Left lung (tissue), 4 donors: ENCODE measurements at regions not wholly inside any gene's neighbourhood (a gene's known extent, or its start where the extent isn't known, plus 50 kb on each side); places are given as distances from the start of the nearest gene placed in this dataset.

ENCODE experiments used
- ATAC-seq: fragments of 200-7000 bp; cut with Tn5 transposase; one replicate; pipeline ENCODE4 v1.9.1; 2020; ENCODE audit warnings: moderate library complexity
- DNase-seq, 4 donors: peaks; one replicate each; pipeline ENCODE4 v3.0.0-alpha.2; 2013 to 2020
- H3K27ac ChIP-seq, 2 donors: fragments of 200-600 bp; sonication (generic) in 1 of 2; one replicate each; pipeline versions ENCODE4 v1.5.0 to v1.8.0; 2020 to 2021
- H3K27me3 ChIP-seq, 2 donors: fragments of 200-600 bp; sonication (generic) in 1 of 2; one replicate each; pipeline versions ENCODE4 v1.5.0 to v1.8.0; 2020 to 2021
- H3K36me3 ChIP-seq, 2 donors: fragments of 200-600 bp; sonication (generic) in 1 of 2; one replicate each; pipeline versions ENCODE4 v1.5.0 to v1.8.0; 2020 to 2021
- H3K4me1 ChIP-seq, 2 donors: fragments of 200-600 bp; one replicate each; pipeline ENCODE4 v1.8.0; 2021
- H3K4me3 ChIP-seq, 2 donors: fragments of 200-600 bp; sonication (generic) in 1 of 2; one replicate each; pipeline versions ENCODE4 v1.5.0 to v1.8.0; 2020 to 2021; ENCODE audit warnings: mild to moderate bottlenecking in 1 of 2
- H3K9me3 ChIP-seq, 2 donors: fragments of 200-600 bp; sonication (generic) in 1 of 2; one replicate each; pipeline versions ENCODE4 v1.5.0 to v1.8.0; 2020 to 2021
- intact Hi-C, 2 donors: fragments of 100-400 bp; cut with DNase I; formaldehyde crosslinking; loops; one replicate each; pipeline versions ENCODE4 v1.11.2 to v1.14.2; 2022
- TF ChIP-seq, protein P1 (sequence below), 2 donors: fragments of 200-600 bp; sonication (generic) in 1 of 2; IDR thresholded peaks; one replicate each; pipeline versions ENCODE4 v1.5.0 to v1.8.0; 2021; ENCODE audit warnings: antibody characterized with exemption in 2 of 2
- donor health status: DM: no; HTN: yes; CAD: no.
- donor health status: DM: no; HTN: no; CAD: no.

DNA sequence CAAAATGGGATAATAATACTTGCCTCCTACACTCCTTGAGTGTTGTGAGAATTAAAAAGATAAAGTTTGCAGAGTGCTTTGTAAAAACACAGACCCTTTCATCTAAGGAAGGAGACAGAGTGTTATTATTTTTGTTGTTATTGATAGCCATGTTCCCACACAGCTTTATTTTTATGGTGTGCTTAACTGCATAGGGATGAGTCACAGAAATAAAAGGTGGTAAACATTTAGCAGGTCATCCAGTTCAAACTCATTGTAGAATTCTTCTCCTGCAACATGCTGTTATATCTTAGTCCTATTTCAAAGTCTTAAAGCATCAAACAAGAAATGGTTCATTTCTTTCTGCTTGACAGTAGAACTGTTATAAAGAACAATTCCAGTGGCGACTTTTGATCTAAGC is 367.5 kb upstream of the ACTBL2 start:
- Histone ChIP-seq H3K36me3 (no peaks in the 10 kb centered on the region), H3K4me3 (no peak overlapping the region), H3K9me3 (no peaks in the 10 kb centered on the region), H3K27ac (no peak overlapping the region), H3K4me1 (peaks cover 0 to under 1% of the 10 kb centered on the region in 2 donors), H3K27me3 (no peaks in the 10 kb centered on the region)
- ATAC-seq: no peak
- no peak for DNase-seq
- TF ChIP-seq, protein P1, sequence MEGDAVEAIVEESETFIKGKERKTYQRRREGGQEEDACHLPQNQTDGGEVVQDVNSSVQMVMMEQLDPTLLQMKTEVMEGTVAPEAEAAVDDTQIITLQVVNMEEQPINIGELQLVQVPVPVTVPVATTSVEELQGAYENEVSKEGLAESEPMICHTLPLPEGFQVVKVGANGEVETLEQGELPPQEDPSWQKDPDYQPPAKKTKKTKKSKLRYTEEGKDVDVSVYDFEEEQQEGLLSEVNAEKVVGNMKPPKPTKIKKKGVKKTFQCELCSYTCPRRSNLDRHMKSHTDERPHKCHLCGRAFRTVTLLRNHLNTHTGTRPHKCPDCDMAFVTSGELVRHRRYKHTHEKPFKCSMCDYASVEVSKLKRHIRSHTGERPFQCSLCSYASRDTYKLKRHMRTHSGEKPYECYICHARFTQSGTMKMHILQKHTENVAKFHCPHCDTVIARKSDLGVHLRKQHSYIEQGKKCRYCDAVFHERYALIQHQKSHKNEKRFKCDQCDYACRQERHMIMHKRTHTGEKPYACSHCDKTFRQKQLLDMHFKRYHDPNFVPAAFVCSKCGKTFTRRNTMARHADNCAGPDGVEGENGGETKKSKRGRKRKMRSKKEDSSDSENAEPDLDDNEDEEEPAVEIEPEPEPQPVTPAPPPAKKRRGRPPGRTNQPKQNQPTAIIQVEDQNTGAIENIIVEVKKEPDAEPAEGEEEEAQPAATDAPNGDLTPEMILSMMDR (IDR thresholded peaks at IDR 0.05): no peak
- intact Hi-C loops: no loop called here

DNA sequence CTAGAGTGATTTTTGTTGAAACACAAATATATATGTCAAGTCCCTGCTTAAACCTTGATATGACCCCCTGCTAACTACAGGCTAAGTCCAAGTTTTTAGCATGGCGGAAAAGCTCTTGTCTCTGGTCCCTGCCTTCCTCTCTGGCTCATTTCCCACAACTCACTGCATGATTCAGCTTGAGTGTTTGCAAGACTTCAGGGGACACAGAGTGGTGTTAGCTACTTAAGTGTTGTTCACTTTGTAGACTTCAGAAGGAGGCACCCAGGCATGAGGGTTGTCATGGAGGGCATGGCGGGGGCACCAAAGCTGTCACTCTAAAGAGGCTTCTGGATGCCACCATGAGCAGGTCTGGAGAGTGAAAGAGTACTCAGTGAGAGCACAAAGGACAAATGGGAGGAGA is 362.4 kb upstream of the ACTBL2 start:
- H3K4me1 ChIP-seq: peaks cover 3 to 12% of the 10 kb centered on the region in 2 donors
- intact Hi-C loops: no loop called here
- H3K27ac ChIP-seq: no peak overlapping the region
- no peaks in the 10 kb centered on the region for H3K36me3 ChIP-seq
- no peaks in the 10 kb centered on the region for H3K27me3 ChIP-seq
- TF ChIP-seq, protein P1 (IDR thresholded peaks at IDR 0.05): no peak
- H3K9me3 ChIP-seq: no peaks in the 10 kb centered on the region
- no peak overlapping the region for H3K4me3 ChIP-seq
- DNase-seq (no peak), ATAC-seq (peak; percentile 75)

- intact Hi-C loops: no loop called here
- peak in 1 of 4 donors; percentile 35 for DNase-seq
Measured at GRCh38 chr5:57844410-57844809, 361.8 kb upstream of the ACTBL2 start.

GRCh38 chr5:57843059-57843367 is 360.4 kb upstream of the ACTBL2 start:
- no peak overlapping the region for H3K27ac ChIP-seq
- H3K4me3 ChIP-seq: no peak overlapping the region
- H3K36me3 ChIP-seq: no peaks in the 10 kb centered on the region
- DNase-seq: no peak
- H3K27me3 ChIP-seq: no peaks in the 10 kb centered on the region
- TF ChIP-seq, protein P1 (IDR thresholded peaks at IDR 0.05): no peak
- peaks cover 3 to 12% of the 10 kb centered on the region in 2 donors for H3K4me1 ChIP-seq
- no peaks in the 10 kb centered on the region for H3K9me3 ChIP-seq
- intact Hi-C loops: no loop called here
- no peak for ATAC-seq

More at GRCh38 chr5:57844410-57844809, 361.8 kb upstream of the ACTBL2 start:
- Histone ChIP-seq H3K9me3 (no peaks in the 10 kb centered on the region), H3K27me3 (no peaks in the 10 kb centered on the region), H3K4me1 (peaks cover 3 to 12% of the 10 kb centered on the region in 2 donors), H3K36me3 (no peaks in the 10 kb centered on the region), H3K27ac (no peak overlapping the region), H3K4me3 (no peak overlapping the region)
- TF ChIP-seq, protein P1 (IDR thresholded peaks at IDR 0.05): no peak
- no peak for ATAC-seq

GRCh38 chr5:57842364-57843058 is 359.9 kb upstream of the ACTBL2 start:
- H3K4me1 ChIP-seq: peaks cover 3 to 12% of the 10 kb centered on the region in 2 donors
- DNase-seq: no peak
- no peaks in the 10 kb centered on the region for H3K27me3 ChIP-seq
- TF ChIP-seq, protein P1 (IDR thresholded peaks at IDR 0.05): no peak
- H3K27ac ChIP-seq: no peak overlapping the region
- intact Hi-C loops: no loop called here
- H3K9me3 ChIP-seq: no peaks in the 10 kb centered on the region
- H3K36me3 ChIP-seq: no peaks in the 10 kb centered on the region
- ATAC-seq: no peak
- H3K4me3 ChIP-seq: no peak overlapping the region
